Endothelial cell of umbilical vein (primary cell): ENCODE measurements at regions not wholly inside any gene's neighbourhood (a gene's known extent, or its start where the extent isn't known, plus 50 kb on each side); places are given as distances from the start of the nearest gene placed in this dataset.

ENCODE experiments used
- CTCF ChIP-seq, 2 donors: IDR thresholded peaks; 1 replicate in 1 of 2; 2 replicates in 1 of 2; pipeline ENCODE4 v1.5.1; 2011; ENCODE audit warnings: low read length in 2 of 2, mild to moderate bottlenecking in 2 of 2, moderate library complexity in 2 of 2, control low read depth in 1 of 2, inconsistent platforms in 1 of 2, low read depth in 1 of 2; ENCODE audit not compliant: insufficient read depth in 1 of 2; ENCODE audit errors: extremely low read depth in 1 of 2
- EZH2 ChIP-seq: IDR thresholded peaks from 2 replicates; pipeline ENCODE4 v1.6.1; 2012; ENCODE audit warnings: borderline replicate concordance, low read depth, mild to moderate bottlenecking, moderate library complexity, low read length, inconsistent platforms; ENCODE audit not compliant: severe bottlenecking
- FOS ChIP-seq: IDR thresholded peaks from 2 replicates; pipeline ENCODE4 v1.6.1; 2011; ENCODE audit warnings: mild to moderate bottlenecking, low read length, moderate library complexity, borderline replicate concordance; ENCODE audit not compliant: insufficient read depth
- MYC ChIP-seq: IDR thresholded peaks from one replicate; pipeline ENCODE4 v1.6.1; 2011; ENCODE audit warnings: mild to moderate bottlenecking, low read depth, low read length
- POLR2A ChIP-seq: IDR thresholded peaks from 2 replicates; pipeline ENCODE4 v1.6.1; 2012; ENCODE audit warnings: low read depth, mild to moderate bottlenecking, control low read depth, low read length
- POLR2AphosphoS5 ChIP-seq: IDR thresholded peaks from 2 replicates; pipeline ENCODE4 v1.6.1; 2012; ENCODE audit warnings: low read depth, mild to moderate bottlenecking, control low read depth, low read length, moderate library complexity; ENCODE audit not compliant: insufficient read depth

GRCh38 chr16:87138316-87138715 is 178.9 kb downstream of the C16orf95 start:
- TF ChIP-seq CTCF (IDR thresholded peaks at IDR 0.05; ENCODE audit: extremely low read depth in 1 of 2, insufficient read depth in 1 of 2, low read depth in 1 of 2, low read length in 2 of 2) (no peak), POLR2AphosphoS5 (no peak), EZH2 (no peak), FOS (no peak), POLR2A (no peak), MYC (no peak)
